SW 1271 (cell line): ENCODE measurements at regions not wholly inside any gene's neighbourhood (a gene's known extent, or its start where the extent isn't known, plus 50 kb on each side); places are given as distances from the start of the nearest gene placed in this dataset.

ENCODE experiments used
- DNase-seq, 2 experiments: peaks; one replicate each; lab custom pipeline; 2025; lab: John Stamatoyannopoulos, UW

- no peak for DNase-seq
Observed at GRCh38 chr13:33751151-33751550, 66.8 kb upstream of the RFC3 start.

GRCh38 chr13:33752094-33752493 lies 65.9 kb upstream of the RFC3 start:
- DNase-seq: no peak

- no peak for DNase-seq
Observed at GRCh38 chr13:33752597-33752996, 65.4 kb upstream of the RFC3 start.

GRCh38 chr13:33756929-33757328 lies 61.0 kb upstream of the RFC3 start:
- DNase-seq: no peak

GRCh38 chr13:33757713-33758112 lies 60.2 kb upstream of the RFC3 start:
- no peak for DNase-seq

- DNase-seq: no peak
Observed at GRCh38 chr13:33758113-33758512, 59.8 kb upstream of the RFC3 start.

GRCh38 chr13:33761740-33762139 lies 56.2 kb upstream of the RFC3 start:
- DNase-seq: peak in 1 of 2 experiments; percentile 2

- no peak for DNase-seq
Observed at GRCh38 chr13:33763021-33763420, 54.9 kb upstream of the RFC3 start.

- no peak for DNase-seq
Observed at GRCh38 chr13:33764716-33765115, 53.2 kb upstream of the RFC3 start.

- DNase-seq: no peak
Observed at GRCh38 chr13:33766329-33767123, 51.4 kb upstream of the RFC3 start.

GRCh38 chr13:33767140-33767539 lies 50.8 kb upstream of the RFC3 start:
- DNase-seq: no peak
